ENCODE measurements at regions not wholly inside any gene's neighbourhood (a gene's known extent, or its start where the extent isn't known, plus 50 kb on each side); places are given as distances from the start of the nearest gene placed in this dataset.

DNA sequence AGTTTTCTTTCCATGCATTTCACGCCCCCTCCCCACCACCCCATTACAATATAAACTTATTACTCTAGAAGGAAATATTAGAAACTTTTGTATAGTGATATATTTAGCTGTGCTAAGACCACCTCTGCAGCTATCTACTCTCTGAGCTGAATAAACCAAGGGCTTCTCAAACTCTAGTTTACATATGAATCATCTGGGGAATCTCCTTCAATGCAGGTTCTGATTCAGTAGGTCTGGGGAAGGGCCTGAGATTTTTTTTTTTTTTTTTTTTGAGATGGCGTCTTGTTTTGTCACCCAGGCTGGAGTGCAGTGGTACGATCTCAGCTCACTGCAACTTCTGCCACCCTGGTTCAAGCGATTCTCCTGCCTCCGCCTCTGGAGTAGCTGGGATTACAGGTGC is 67.6 kb upstream of the PRKG1 start:
- TF ChIP-seq, protein P1, sequence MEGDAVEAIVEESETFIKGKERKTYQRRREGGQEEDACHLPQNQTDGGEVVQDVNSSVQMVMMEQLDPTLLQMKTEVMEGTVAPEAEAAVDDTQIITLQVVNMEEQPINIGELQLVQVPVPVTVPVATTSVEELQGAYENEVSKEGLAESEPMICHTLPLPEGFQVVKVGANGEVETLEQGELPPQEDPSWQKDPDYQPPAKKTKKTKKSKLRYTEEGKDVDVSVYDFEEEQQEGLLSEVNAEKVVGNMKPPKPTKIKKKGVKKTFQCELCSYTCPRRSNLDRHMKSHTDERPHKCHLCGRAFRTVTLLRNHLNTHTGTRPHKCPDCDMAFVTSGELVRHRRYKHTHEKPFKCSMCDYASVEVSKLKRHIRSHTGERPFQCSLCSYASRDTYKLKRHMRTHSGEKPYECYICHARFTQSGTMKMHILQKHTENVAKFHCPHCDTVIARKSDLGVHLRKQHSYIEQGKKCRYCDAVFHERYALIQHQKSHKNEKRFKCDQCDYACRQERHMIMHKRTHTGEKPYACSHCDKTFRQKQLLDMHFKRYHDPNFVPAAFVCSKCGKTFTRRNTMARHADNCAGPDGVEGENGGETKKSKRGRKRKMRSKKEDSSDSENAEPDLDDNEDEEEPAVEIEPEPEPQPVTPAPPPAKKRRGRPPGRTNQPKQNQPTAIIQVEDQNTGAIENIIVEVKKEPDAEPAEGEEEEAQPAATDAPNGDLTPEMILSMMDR (IDR thresholded peaks at IDR 0.05 in 4 of 5, conservative IDR thresholded peaks at IDR 0.05 in 1 of 5), result no peak
- no peak for TF ChIP-seq POLR2A (IDR thresholded peaks at IDR 0.05)
